ENCODE measurements at regions not wholly inside any gene's neighbourhood (a gene's known extent, or its start where the extent isn't known, plus 50 kb on each side); places are given as distances from the start of the nearest gene placed in this dataset.

DNA sequence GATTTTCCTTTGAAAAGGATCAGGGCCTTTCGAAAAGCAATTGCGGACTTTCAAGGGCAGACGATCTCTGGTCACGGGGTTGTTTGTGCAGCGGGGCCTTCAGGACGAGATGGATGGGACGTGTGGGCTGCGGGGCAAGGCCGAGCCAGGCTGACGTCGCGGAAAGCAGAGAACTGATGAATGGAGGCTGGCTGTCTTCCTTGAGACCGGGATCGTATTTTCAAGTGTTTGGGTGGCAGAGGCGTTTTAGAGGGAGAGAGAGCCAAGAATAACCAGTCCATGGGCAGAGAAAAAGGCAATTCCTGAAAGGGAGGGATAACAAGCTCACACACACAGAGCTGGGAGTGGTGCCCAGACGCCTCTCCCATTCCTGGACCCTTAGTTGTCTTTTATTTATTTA lies 138.9 kb upstream of the USP29 start:
- no peak for TF ChIP-seq EZH2 (IDR thresholded peaks at IDR 0.05; ENCODE audit: borderline replicate concordance, insufficient read depth, low read length, poor library complexity, severe bottlenecking)
- TF ChIP-seq, protein P1, sequence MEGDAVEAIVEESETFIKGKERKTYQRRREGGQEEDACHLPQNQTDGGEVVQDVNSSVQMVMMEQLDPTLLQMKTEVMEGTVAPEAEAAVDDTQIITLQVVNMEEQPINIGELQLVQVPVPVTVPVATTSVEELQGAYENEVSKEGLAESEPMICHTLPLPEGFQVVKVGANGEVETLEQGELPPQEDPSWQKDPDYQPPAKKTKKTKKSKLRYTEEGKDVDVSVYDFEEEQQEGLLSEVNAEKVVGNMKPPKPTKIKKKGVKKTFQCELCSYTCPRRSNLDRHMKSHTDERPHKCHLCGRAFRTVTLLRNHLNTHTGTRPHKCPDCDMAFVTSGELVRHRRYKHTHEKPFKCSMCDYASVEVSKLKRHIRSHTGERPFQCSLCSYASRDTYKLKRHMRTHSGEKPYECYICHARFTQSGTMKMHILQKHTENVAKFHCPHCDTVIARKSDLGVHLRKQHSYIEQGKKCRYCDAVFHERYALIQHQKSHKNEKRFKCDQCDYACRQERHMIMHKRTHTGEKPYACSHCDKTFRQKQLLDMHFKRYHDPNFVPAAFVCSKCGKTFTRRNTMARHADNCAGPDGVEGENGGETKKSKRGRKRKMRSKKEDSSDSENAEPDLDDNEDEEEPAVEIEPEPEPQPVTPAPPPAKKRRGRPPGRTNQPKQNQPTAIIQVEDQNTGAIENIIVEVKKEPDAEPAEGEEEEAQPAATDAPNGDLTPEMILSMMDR (IDR thresholded peaks at IDR 0.05; ENCODE audit: poor library complexity, severe bottlenecking), result no peak
- TF ChIP-seq POLR2AphosphoS5 (IDR thresholded peaks at IDR 0.05), result no peak
